WTC11 (cell line): ENCODE measurements at regions not wholly inside any gene's neighbourhood (a gene's known extent, or its start where the extent isn't known, plus 50 kb on each side); places are given as distances from the start of the nearest gene placed in this dataset.

Source experiments
- ATAC-seq: fragments of 200-7000 bp; cut with Tn5 transposase; 2 replicates; pipeline ENCODE4 v1.10.0; 2021; ENCODE audit warnings: mild to moderate bottlenecking, moderate library complexity
- CTCF ChIA-PET: fragments of 300-600 bp; sonication (Branson Sonifier 250); formaldehyde crosslinking; loops from one replicate; lab custom pipeline; 2021; ENCODE audit warnings: antibody characterized with exemption; lab: Charles Lee
- POLR2A ChIA-PET: fragments of 350-600 bp; sonication (Branson Sonifier 250); formaldehyde crosslinking; loops from one replicate; lab custom pipeline; 2021; ENCODE audit warnings: antibody characterized with exemption; lab: Charles Lee
- DNase-seq: peaks from one replicate; pipeline ENCODE4 v3.0.0; 2021; ENCODE audit warnings: low spot score
- H3K27ac Mint-ChIP-seq: 2 replicates; pipeline ENCODE4 v1.8.0; 2021; ENCODE audit warnings: mixed read lengths
- H3K27me3 Mint-ChIP-seq: 2 replicates; pipeline ENCODE4 v1.8.0; 2021; ENCODE audit warnings: low read depth, mild to moderate bottlenecking, moderate library complexity, mixed read lengths
- H3K36me3 Mint-ChIP-seq: 2 replicates; pipeline ENCODE4 v1.8.0; 2021; ENCODE audit warnings: mixed read lengths
- H3K4me1 Mint-ChIP-seq: 2 replicates; pipeline ENCODE4 v1.8.0; 2022; ENCODE audit warnings: mixed read lengths
- H3K4me3 Mint-ChIP-seq: 2 replicates; pipeline ENCODE4 v1.8.0; 2021; ENCODE audit warnings: mild to moderate bottlenecking, moderate library complexity, mixed read lengths
- H3K9me3 Mint-ChIP-seq: 2 replicates; pipeline ENCODE4 v1.8.0; 2021; ENCODE audit warnings: mixed read lengths
- ATF3 ChIP-seq: sonication (generic); formaldehyde crosslinking; conservative IDR thresholded peaks from 2 replicates; pipeline ENCODE4 v1.8.1; 2022; ENCODE audit warnings: mild to moderate bottlenecking, missing genetic modification reagents
- E2F5 ChIP-seq: sonication (generic); formaldehyde crosslinking; IDR thresholded peaks from 2 replicates; pipeline ENCODE4 v1.8.1; 2022; ENCODE audit warnings: mild to moderate bottlenecking, moderate library complexity, missing genetic modification reagents
- ETV6 ChIP-seq: sonication (generic); formaldehyde crosslinking; IDR thresholded peaks from 2 replicates; pipeline ENCODE4 v1.8.1; 2022; ENCODE audit warnings: mild to moderate bottlenecking, missing genetic modification reagents
- FOXJ3 ChIP-seq: sonication (generic); formaldehyde crosslinking; IDR thresholded peaks from 2 replicates; pipeline ENCODE4 v1.9.0; 2021; ENCODE audit warnings: missing genetic modification reagents, mild to moderate bottlenecking, borderline replicate concordance
- NFE2L1 ChIP-seq: sonication (generic); formaldehyde crosslinking; IDR thresholded peaks from 2 replicates; pipeline ENCODE4 v1.8.1; 2023; ENCODE audit warnings: missing genetic modification reagents
- NR3C1 ChIP-seq: sonication (generic); formaldehyde crosslinking; conservative IDR thresholded peaks from 2 replicates; pipeline ENCODE4 v1.8.1; 2023; ENCODE audit warnings: low read depth, mild to moderate bottlenecking, missing genetic modification reagents
- PRRX2 ChIP-seq: fragments of 250-450 bp; sonication (Bioruptor Pico); IDR thresholded peaks from 2 replicates; pipeline ENCODE4 v1.8.0; 2021; ENCODE audit warnings: mild to moderate bottlenecking
- TP53 ChIP-seq: sonication (generic); formaldehyde crosslinking; IDR thresholded peaks from 2 replicates; pipeline ENCODE4 v1.8.1; 2023; ENCODE audit warnings: mild to moderate bottlenecking, missing genetic modification reagents
- USF2 ChIP-seq: sonication (generic); formaldehyde crosslinking; IDR thresholded peaks from 2 replicates; pipeline ENCODE4 v1.8.1; 2023; ENCODE audit warnings: mild to moderate bottlenecking, missing genetic modification reagents, moderate library complexity
- ZBTB43 ChIP-seq: sonication (generic); formaldehyde crosslinking; IDR thresholded peaks from 2 replicates; pipeline ENCODE4 v1.8.1; 2023; ENCODE audit warnings: mild to moderate bottlenecking, missing genetic modification reagents
- ZNF281 ChIP-seq: sonication (generic); formaldehyde crosslinking; IDR thresholded peaks from 2 replicates; pipeline ENCODE4 v1.8.0; 2023; ENCODE audit warnings: mild to moderate bottlenecking, missing genetic modification reagents
- ZNF425 ChIP-seq: fragments of 250-450 bp; sonication (Bioruptor Pico); conservative IDR thresholded peaks from 2 replicates; pipeline ENCODE4 v1.9.0; 2021; ENCODE audit warnings: mild to moderate bottlenecking
- ZNF512 ChIP-seq: sonication (generic); formaldehyde crosslinking; IDR thresholded peaks from 2 replicates; pipeline ENCODE4 v1.8.1; 2022; ENCODE audit warnings: missing genetic modification reagents, borderline replicate concordance
- ZNF671 ChIP-seq: fragments of 250-450 bp; sonication (Bioruptor Pico); IDR thresholded peaks from 2 replicates; pipeline ENCODE4 v1.8.0; 2021; ENCODE audit warnings: mild to moderate bottlenecking

- no peaks in the 10 kb centered on the region for H3K9me3 Mint-ChIP-seq
- TF ChIP-seq FOXJ3 (CRISPR knock-in tag) (no peak), USF2 (CRISPR knock-in tag) (no peak), PRRX2 (CRISPR knock-in tag) (no peak), NR3C1 (CRISPR knock-in tag) (no peak), E2F5 (no peak), ATF3 (no peak), TP53 (CRISPR knock-in tag) (no peak), ZNF512 (CRISPR knock-in tag) (no peak), ZBTB43 (CRISPR knock-in tag) (no peak)
- no peak overlapping the region for H3K27ac Mint-ChIP-seq
- POLR2A ChIA-PET = no interaction called here
- no peaks in the 10 kb centered on the region for H3K4me1 Mint-ChIP-seq
- no peaks in the 10 kb centered on the region for H3K36me3 Mint-ChIP-seq
- H3K27me3 Mint-ChIP-seq = no peaks in the 10 kb centered on the region
- CTCF ChIA-PET = no interaction called here
- ATAC-seq (no peak), DNase-seq (no peak)
- no peak overlapping the region for H3K4me3 Mint-ChIP-seq
These were observed 215.1 kb downstream of the S1PR1 start for GRCh38 chr1:101451888-101452287.

- ATAC-seq (no peak), DNase-seq (no peak)
- Mint-ChIP-seq H3K36me3 (no peaks in the 10 kb centered on the region), H3K27ac (no peak overlapping the region), H3K4me3 (no peak overlapping the region), H3K27me3 (no peaks in the 10 kb centered on the region), H3K4me1 (no peaks in the 10 kb centered on the region), H3K9me3 (no peaks in the 10 kb centered on the region)
- ChIA-PET POLR2A (no interaction called here), CTCF (no interaction called here)
- TF ChIP-seq ZNF425 (CRISPR knock-in tag) (no peak), ETV6 (CRISPR knock-in tag) (no peak), NFE2L1 (CRISPR knock-in tag) (no peak), ZNF281 (CRISPR knock-in tag) (no peak), ZNF671 (CRISPR knock-in tag) (no peak)
These were observed 216.0 kb downstream of the S1PR1 start for GRCh38 chr1:101452825-101453224.
